IgD-negative memory B cell (primary cell): ENCODE measurements at regions not wholly inside any gene's neighbourhood (a gene's known extent, or its start where the extent isn't known, plus 50 kb on each side); places are given as distances from the start of the nearest gene placed in this dataset.

Experiments used
- H3K27ac Mint-ChIP-seq, 3 donors: one replicate each; pipeline ENCODE4 v1.8.0; 2020 to 2022; ENCODE audit warnings: mild to moderate bottlenecking in 3 of 3, mixed read lengths in 3 of 3, moderate library complexity in 1 of 3
- H3K27me3 Mint-ChIP-seq: one replicate; pipeline ENCODE4 v1.8.0; 2021; ENCODE audit warnings: mixed read lengths
- H3K36me3 Mint-ChIP-seq: one replicate; pipeline ENCODE4 v1.8.0; 2020; ENCODE audit warnings: mild to moderate bottlenecking, mixed read lengths
- H3K4me1 Mint-ChIP-seq, 3 donors: one replicate each; pipeline ENCODE4 v1.8.0; 2020 to 2022; ENCODE audit warnings: mixed read lengths in 3 of 3, mild to moderate bottlenecking in 1 of 3
- H3K4me3 Mint-ChIP-seq, 4 donors: one replicate each; pipeline ENCODE4 v1.8.0; 2020 to 2022; ENCODE audit warnings: mild to moderate bottlenecking in 4 of 4, mixed read lengths in 4 of 4, moderate library complexity in 3 of 4
- H3K9me3 Mint-ChIP-seq, 3 donors: one replicate each; pipeline ENCODE4 v1.8.0; 2020 to 2021; ENCODE audit warnings: mixed read lengths in 3 of 3, mild to moderate bottlenecking in 1 of 3

DNA sequence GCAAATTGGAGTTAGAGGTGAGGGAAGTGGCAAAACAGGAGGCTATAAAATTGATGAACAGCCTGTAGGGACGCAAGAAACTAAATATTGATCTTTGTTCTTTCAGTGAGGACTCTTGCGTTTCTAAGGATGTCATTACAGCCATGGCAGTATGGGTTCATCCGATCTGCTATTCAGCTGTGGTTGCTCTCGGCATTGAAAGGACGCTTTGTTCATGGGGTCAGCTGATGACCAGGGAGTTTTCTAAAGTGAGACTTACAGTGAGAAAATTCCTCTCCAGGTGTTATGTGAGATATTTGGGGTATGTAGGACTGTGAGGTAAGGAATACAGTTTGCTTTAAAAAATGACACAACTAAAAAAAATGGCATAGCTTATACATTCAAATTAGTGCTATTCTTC, 52.7 kb upstream of the PELI1 start:
- Mint-ChIP-seq H3K9me3 (peaks cover 0 to 4% (median under 1%) of the 10 kb centered on the region in 3 donors), H3K27me3 (no peaks in the 10 kb centered on the region), H3K4me3 (no peak overlapping the region), H3K27ac (no peak overlapping the region), H3K36me3 (peaks cover 5% of the 10 kb centered on the region), H3K4me1 (peaks cover 18 to 26% (median 22%) of the 10 kb centered on the region in 3 donors)

GRCh38 chr2:64201151-64201550, 56.9 kb upstream of the PELI1 start:
- peaks cover 7% of the 10 kb centered on the region for H3K36me3 Mint-ChIP-seq
- H3K4me1 Mint-ChIP-seq: peaks cover 30 to 47% (median 38%) of the 10 kb centered on the region in 3 donors
- H3K27ac Mint-ChIP-seq: no peak overlapping the region
- no peak overlapping the region for H3K4me3 Mint-ChIP-seq
- H3K27me3 Mint-ChIP-seq: no peaks in the 10 kb centered on the region
- peaks cover 0 to 4% (median 2%) of the 10 kb centered on the region in 3 donors for H3K9me3 Mint-ChIP-seq

DNA sequence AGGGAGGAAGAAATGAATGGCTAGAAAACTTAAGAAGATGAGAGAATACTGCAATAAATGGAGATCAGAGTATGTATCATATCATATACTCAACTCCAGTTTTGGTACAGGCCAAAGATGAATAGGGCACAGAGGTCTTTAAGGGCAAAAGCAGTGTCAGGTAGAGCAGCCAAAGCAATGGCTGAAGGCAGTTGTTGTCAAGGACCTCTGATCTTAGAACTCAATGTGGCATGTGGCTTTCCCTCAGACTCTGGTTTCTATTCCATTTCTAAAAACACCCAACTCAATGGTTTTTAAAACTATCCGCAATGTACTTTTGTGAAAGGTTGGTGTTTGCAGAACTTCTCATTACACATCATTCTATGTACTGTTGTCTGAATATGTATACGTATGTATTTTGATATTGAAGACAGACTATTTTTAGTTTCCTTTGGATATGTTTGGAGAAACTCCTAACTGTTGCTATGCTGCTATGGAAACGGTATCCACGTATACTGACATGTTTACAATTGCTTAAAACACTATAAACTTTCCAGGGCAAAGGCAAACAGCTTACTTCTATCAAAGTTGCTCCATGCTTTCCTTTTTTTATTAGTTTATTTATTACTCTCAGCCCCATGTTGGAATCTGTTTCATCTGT, 58.1 kb upstream of the PELI1 start:
- peaks cover 7% of the 10 kb centered on the region for H3K36me3 Mint-ChIP-seq
- H3K4me3 Mint-ChIP-seq: no peak overlapping the region
- H3K27me3 Mint-ChIP-seq: no peaks in the 10 kb centered on the region
- no peak overlapping the region for H3K27ac Mint-ChIP-seq
- H3K9me3 Mint-ChIP-seq: peaks cover 0 to 4% (median 2%) of the 10 kb centered on the region in 3 donors
- peaks cover 40 to 58% (median 48%) of the 10 kb centered on the region in 3 donors for H3K4me1 Mint-ChIP-seq

- Mint-ChIP-seq H3K27me3 (no peaks in the 10 kb centered on the region), H3K4me3 (peak overlapping the region in 2 of 4 donors; percentile 76 to 90), H3K27ac (peak overlapping the region; percentile 70 to 98 (median 93)), H3K36me3 (peaks cover 5% of the 10 kb centered on the region), H3K9me3 (peaks cover 0 to 4% (median 2%) of the 10 kb centered on the region in 3 donors), H3K4me1 (peaks cover 41 to 57% (median 45%) of the 10 kb centered on the region in 3 donors)
Observed at GRCh38 chr2:64203131-64203857, 59.1 kb upstream of the PELI1 start.

GRCh38 chr2:64203858-64204632, 59.8 kb upstream of the PELI1 start:
- H3K27ac Mint-ChIP-seq: peak overlapping the region; percentile 70 to 98 (median 93)
- peaks cover 5% of the 10 kb centered on the region for H3K36me3 Mint-ChIP-seq
- H3K4me1 Mint-ChIP-seq: peaks cover 43 to 60% (median 51%) of the 10 kb centered on the region in 3 donors
- H3K4me3 Mint-ChIP-seq: peak overlapping the region; percentile 45 to 90 (median 76)
- peaks cover 0 to 4% (median 2%) of the 10 kb centered on the region in 3 donors for H3K9me3 Mint-ChIP-seq
- H3K27me3 Mint-ChIP-seq: no peaks in the 10 kb centered on the region

GRCh38 chr2:64204703-64205102, 60.5 kb upstream of the PELI1 start:
- Mint-ChIP-seq H3K27me3 (no peaks in the 10 kb centered on the region), H3K36me3 (peaks cover 5% of the 10 kb centered on the region), H3K4me3 (peak overlapping the region; percentile 45 to 90 (median 76)), H3K4me1 (peaks cover 47 to 65% (median 51%) of the 10 kb centered on the region in 3 donors), H3K9me3 (peaks cover 0 to 4% (median 2%) of the 10 kb centered on the region in 3 donors), H3K27ac (peak overlapping the region; percentile 70 to 98 (median 93))

DNA sequence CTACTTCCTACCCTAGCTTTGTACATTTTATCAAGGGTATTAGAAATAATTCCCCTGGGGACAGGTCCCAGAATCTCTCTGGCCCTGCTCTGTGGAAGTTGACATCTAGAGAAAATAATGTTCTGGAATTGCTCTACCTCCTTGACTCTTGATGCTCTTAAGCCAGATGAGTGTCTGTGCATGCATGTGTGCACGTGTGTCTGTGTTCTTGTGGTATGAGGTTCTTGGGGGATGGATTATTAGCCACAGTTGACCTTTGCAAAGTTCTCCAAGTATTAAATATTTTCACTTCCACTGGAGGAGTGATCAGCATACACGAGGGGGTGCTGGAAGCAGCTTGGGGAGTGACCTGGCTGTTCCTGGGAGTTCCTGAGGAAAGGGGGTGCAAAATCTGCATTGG, 61.2 kb upstream of the PELI1 start:
- H3K36me3 Mint-ChIP-seq: peaks cover 5% of the 10 kb centered on the region
- H3K27ac Mint-ChIP-seq: peak overlapping the region in 2 of 3 donors; percentile 70 to 93

DNA sequence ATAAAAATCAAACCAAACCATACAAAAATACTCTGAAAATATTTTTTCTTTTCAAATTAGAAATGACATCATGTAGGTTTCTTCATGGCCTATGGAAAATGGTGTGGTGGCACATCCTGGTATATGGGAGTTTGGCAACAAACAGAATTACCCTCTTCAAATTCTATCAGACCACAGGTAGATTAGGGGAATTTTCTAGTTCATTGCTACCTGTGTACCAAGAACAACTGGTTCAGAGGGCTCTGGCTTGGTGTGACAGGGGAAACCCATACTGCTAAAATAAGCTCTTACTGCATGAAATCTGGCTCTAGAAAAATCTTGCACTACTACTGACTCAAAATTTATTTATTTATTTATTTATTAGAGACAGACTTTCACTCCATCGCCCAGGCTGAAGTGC, 63.4 kb upstream of the PELI1 start:
- H3K4me1 Mint-ChIP-seq: peaks cover 57 to 68% (median 59%) of the 10 kb centered on the region in 3 donors
- H3K4me3 Mint-ChIP-seq: no peak overlapping the region
- H3K27ac Mint-ChIP-seq: peak overlapping the region; percentile 64 to 88 (median 69)
- no peaks in the 10 kb centered on the region for H3K9me3 Mint-ChIP-seq
- H3K27me3 Mint-ChIP-seq: no peaks in the 10 kb centered on the region
- H3K36me3 Mint-ChIP-seq: peaks cover 6% of the 10 kb centered on the region

More for the DNA sequence above, 61.2 kb upstream of the PELI1 start:
- H3K4me3 Mint-ChIP-seq: peak overlapping the region in 2 of 4 donors; percentile 32 to 51
- H3K4me1 Mint-ChIP-seq: peaks cover 45 to 62% (median 51%) of the 10 kb centered on the region in 3 donors
- peaks cover 0 to 4% (median 2%) of the 10 kb centered on the region in 3 donors for H3K9me3 Mint-ChIP-seq
- no peaks in the 10 kb centered on the region for H3K27me3 Mint-ChIP-seq

DNA sequence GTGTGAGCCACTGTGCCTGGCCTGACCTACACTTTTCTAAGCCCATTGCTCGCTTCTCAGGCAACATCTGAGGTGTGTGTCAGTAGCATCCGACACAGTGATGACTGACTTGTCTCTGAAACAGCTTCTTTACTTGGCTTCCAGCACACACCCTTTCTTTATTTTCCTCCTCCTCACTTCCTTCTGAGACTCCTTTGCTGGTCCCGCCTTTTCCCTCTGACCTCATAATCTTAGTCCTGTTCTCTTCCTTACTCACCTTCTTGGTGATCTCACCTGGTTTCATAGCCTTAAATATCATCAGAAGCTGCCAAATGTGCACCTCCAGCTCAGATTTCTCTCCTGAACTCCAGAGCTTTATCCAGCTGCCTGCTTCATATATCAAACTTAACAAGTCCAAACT, 66.6 kb upstream of the PELI1 start:
- Mint-ChIP-seq H3K4me1 (peaks cover 48 to 62% (median 58%) of the 10 kb centered on the region in 3 donors), H3K4me3 (peak overlapping the region in 1 of 4 donors; percentile 7), H3K9me3 (no peaks in the 10 kb centered on the region), H3K36me3 (peaks cover 6% of the 10 kb centered on the region), H3K27me3 (no peaks in the 10 kb centered on the region), H3K27ac (peak overlapping the region in 2 of 3 donors; percentile 72 to 77)

DNA sequence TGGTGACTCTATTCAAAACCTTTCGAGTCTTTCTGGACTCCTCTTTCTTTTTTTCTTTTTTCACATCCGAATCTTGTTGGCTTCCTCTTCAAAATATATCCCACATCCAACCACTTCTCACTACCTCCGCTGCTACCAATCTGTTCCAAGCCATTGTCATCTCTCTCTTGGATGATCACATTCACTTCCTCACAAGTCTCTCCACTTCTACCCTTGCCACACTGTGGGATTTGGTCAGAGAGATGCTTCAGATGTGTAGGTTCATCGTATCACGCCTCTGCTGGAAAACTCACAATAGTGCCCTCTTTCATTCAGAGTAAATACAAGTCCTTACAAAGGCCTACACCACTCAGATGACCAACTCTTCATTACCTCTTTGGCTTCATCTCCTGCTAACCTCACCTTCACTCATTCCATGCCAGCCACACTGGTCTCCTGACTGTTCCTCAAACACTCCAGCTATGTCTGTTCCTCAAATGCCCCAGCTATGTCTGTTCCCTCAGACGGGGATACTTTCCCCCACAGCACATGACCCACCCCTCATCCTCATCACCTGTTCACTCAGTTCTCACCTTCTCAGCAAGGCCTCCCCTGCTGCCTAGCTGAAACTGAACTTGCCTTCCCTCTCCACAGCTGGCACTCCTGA, 67.2 kb upstream of the PELI1 start:
- H3K27me3 Mint-ChIP-seq: no peaks in the 10 kb centered on the region
- peak overlapping the region; percentile 72 to 97 (median 96) for H3K27ac Mint-ChIP-seq
- peaks cover 6% of the 10 kb centered on the region for H3K36me3 Mint-ChIP-seq
- H3K9me3 Mint-ChIP-seq: no peaks in the 10 kb centered on the region
- H3K4me1 Mint-ChIP-seq: peaks cover 46 to 63% (median 56%) of the 10 kb centered on the region in 3 donors
- peak overlapping the region in 3 of 4 donors; percentile 7 to 89 (median 51) for H3K4me3 Mint-ChIP-seq

GRCh38 chr2:64212346-64212745, 68.1 kb upstream of the PELI1 start:
- Mint-ChIP-seq H3K36me3 (peaks cover 6% of the 10 kb centered on the region), H3K4me3 (peak overlapping the region in 2 of 4 donors; percentile 38 to 41), H3K4me1 (peaks cover 38 to 57% (median 48%) of the 10 kb centered on the region in 3 donors), H3K27me3 (no peaks in the 10 kb centered on the region), H3K9me3 (no peaks in the 10 kb centered on the region), H3K27ac (peak overlapping the region; percentile 72 to 97 (median 91))

DNA sequence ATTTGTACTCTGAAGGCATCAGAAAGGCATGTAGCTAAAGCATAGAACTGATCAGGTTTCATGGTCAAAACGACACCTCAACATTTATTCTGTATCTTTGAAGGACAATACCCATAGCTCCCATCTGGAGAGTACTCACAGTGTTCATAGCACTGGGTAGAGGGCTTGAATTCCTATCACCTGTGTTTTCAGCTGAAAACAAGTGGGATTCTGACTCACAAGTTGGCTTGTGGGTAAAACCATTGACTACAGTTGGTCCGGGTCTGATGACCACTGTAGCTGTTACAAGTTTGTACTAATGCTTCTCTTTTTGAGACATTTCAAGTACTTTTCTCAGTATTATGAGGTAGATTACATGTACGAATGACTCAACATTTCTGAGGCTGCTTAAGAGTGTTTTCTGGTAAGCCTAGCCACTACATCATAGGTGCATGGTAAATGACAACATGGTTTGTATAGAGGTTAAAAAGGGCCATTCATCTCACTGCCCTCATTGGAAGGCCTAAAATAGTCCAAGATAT, 68.6 kb upstream of the PELI1 start:
- H3K4me1 Mint-ChIP-seq: peaks cover 38 to 57% (median 48%) of the 10 kb centered on the region in 3 donors
- H3K36me3 Mint-ChIP-seq: peaks cover 6% of the 10 kb centered on the region
- H3K27ac Mint-ChIP-seq: peak overlapping the region; percentile 72 to 97 (median 91)
- H3K27me3 Mint-ChIP-seq: no peaks in the 10 kb centered on the region
- no peaks in the 10 kb centered on the region for H3K9me3 Mint-ChIP-seq
- peak overlapping the region in 3 of 4 donors; percentile 25 to 66 (median 41) for H3K4me3 Mint-ChIP-seq

- H3K36me3 Mint-ChIP-seq: peaks cover 6% of the 10 kb centered on the region
- peaks cover 39 to 56% (median 45%) of the 10 kb centered on the region in 3 donors for H3K4me1 Mint-ChIP-seq
- H3K9me3 Mint-ChIP-seq: no peaks in the 10 kb centered on the region
- H3K27me3 Mint-ChIP-seq: no peaks in the 10 kb centered on the region
- peak overlapping the region; percentile 64 to 91 (median 86) for H3K4me3 Mint-ChIP-seq
- H3K27ac Mint-ChIP-seq: peak overlapping the region; percentile 96 to 98 (median 97)
Observed at GRCh38 chr2:64213532-64214275, 69.5 kb upstream of the PELI1 start.
